ENCODE measurements at regions not wholly inside any gene's neighbourhood (a gene's known extent, or its start where the extent isn't known, plus 50 kb on each side); places are given as distances from the start of the nearest gene placed in this dataset.
"Not testable (repeated sequence)": the region's sequence is repeated elsewhere in the genome, so short reads cannot be mapped to it uniquely, and the experiment has no call there.

GRCh38 chr18:42471885-42472284, 516.9 kb downstream of the PIK3C3 start:
- no peak for DNase-seq (ENCODE audit: low read depth, low spot score)

- DNase-seq (ENCODE audit: low read depth, low spot score) = no peak
Measured at GRCh38 chr18:42473611-42474010, 518.6 kb downstream of the PIK3C3 start.

DNA sequence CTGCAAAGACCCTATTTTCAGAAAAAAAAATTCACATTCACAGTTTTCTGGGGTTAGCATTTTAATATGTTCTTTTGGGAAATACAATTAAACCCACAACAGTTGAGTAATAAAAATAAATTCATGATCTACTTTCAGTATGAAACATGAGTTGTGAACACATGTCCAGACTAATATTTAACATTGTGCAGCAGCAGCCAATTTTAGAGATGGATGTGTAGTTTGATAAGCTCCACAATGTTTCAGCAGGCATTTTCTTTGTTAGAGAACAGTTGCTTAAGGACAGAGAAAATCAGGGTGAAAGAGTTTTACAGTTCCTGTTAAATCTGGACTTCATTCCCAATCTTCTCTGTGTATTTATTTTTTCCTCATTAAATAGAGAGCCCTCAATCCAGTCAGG, 519.5 kb downstream of the PIK3C3 start:
- no peak for DNase-seq (ENCODE audit: low read depth, low spot score)

GRCh38 chr18:42475157-42475556, 520.1 kb downstream of the PIK3C3 start:
- no peak for DNase-seq (ENCODE audit: low read depth, low spot score)

- no peak for DNase-seq (ENCODE audit: low read depth, low spot score)
Measured at GRCh38 chr18:42477267-42477666, 522.2 kb downstream of the PIK3C3 start.

DNA sequence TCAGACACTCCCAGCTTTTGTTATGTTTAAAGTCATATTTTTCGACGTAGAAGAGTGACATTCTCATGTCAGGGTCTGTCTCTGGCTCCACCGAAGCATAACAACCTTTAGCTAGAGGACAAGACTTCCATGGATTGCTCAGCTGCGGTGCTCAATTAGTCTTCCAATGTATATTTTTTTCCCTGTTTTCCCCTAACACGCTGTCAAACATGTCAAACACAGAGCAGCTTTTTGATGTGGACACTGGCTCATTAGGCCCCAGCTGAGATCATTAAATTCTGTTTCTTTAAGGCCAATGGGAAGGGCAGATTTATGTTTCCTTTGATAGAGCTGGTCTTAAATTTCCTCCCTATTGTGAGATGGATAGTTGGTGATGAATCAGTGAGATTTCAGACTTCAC, 525.4 kb downstream of the PIK3C3 start:
- no peak for DNase-seq (ENCODE audit: low read depth, low spot score)

DNA sequence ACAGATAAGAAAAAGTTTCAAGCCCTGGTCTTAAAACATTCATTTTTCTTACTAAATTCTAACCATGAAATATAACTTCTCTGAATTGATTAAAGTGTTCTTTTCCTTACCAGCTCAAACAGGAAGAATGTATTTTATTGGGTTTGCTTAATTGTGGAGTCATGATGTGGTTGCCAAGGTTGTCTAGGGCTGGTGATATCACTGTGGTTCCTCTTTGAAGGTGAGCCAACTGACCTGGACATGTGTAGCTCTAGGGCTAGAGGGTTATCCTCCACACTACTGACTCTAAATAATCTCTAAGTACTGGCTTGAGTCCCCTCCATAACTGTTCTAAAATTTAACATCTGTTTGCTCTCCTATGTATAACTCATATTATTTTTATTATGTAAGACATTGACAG, 529.6 kb downstream of the PIK3C3 start:
- no peak for DNase-seq (ENCODE audit: low read depth, low spot score)

GRCh38 chr18:42486271-42486670, 531.2 kb downstream of the PIK3C3 start:
- DNase-seq (ENCODE audit: low read depth, low spot score) = no peak

- no peak for DNase-seq (ENCODE audit: low read depth, low spot score)
Measured at GRCh38 chr18:42508683-42509296, 553.8 kb downstream of the PIK3C3 start.

- no peak for DNase-seq (ENCODE audit: low read depth, low spot score)
Measured at GRCh38 chr18:42509750-42510415, 554.8 kb downstream of the PIK3C3 start.

DNA sequence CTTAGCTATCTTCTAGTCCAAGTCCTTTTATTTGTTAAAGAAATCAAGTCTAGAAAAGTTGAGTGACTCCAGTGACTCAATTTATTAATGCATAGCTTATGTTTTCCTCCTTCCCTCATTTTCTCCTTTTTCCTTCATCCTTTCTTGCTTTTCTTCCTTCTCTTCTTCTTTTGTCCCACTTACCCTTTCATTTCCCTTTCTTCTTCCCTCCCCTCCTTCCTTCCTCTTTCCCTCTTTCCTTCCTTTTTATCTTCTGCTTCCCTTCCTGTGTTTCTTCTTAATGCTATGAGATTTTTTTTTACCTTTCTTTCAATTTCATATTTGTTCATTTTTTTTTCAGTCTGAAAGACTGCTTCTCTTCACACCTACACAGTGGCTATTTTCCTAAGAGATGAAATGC, 555.5 kb downstream of the PIK3C3 start:
- DNase-seq (ENCODE audit: low read depth, low spot score) = no peak

- DNase-seq (ENCODE audit: low read depth, low spot score) = no peak
Measured at GRCh38 chr18:42513441-42513840, 558.4 kb downstream of the PIK3C3 start.

- DNase-seq (ENCODE audit: low read depth, low spot score) = no peak
Measured at GRCh38 chr18:42514512-42514911, 559.5 kb downstream of the PIK3C3 start.

GRCh38 chr18:42517896-42518295, 562.9 kb downstream of the PIK3C3 start:
- DNase-seq (ENCODE audit: low read depth, low spot score) = no peak

GRCh38 chr18:42518331-42518730, 563.3 kb downstream of the PIK3C3 start:
- not testable (repeated sequence) for DNase-seq (ENCODE audit: low read depth, low spot score)

GRCh38 chr18:42520138-42520537, 565.1 kb downstream of the PIK3C3 start:
- DNase-seq (ENCODE audit: low read depth, low spot score) = no peak

DNA sequence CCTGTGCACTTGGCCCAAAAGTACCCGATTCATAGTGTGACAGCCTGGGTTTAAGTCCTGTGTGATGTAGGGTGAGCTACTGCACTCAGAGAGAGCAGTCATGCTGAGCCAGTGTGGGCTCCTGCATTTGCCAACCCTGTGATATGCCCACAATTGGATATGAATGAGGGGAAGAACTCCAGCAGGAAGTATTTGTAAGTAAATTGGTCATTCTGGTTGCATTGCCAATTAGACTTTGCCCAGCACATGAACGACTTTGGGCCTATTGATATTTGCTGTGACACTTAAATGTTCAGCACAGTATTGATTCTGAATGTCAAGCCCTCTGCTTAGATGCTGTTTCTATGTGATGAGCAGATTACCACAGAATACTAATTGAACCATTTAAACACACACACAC, 570.9 kb downstream of the PIK3C3 start:
- DNase-seq (ENCODE audit: low read depth, low spot score) = no peak

DNA sequence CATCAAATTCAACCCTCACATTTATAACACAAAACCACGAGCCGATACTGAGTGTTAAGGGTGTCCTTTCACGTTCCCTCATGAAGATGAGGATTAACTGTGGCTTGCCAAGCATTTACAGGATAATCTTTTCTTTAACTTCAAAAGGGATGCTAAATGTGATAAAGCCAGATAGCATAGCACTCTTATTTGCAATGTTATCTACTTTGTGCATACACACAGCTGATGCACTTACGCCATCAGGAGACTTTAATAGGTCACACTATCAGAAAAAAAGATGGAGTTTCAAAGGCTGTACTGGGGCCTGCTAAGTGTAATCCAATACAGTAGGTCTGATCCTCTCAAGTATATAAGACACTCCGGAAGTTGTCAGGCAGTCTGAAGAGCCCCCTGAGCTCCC, 572.7 kb downstream of the PIK3C3 start:
- DNase-seq (ENCODE audit: low read depth, low spot score) = peak; percentile 23

DNA sequence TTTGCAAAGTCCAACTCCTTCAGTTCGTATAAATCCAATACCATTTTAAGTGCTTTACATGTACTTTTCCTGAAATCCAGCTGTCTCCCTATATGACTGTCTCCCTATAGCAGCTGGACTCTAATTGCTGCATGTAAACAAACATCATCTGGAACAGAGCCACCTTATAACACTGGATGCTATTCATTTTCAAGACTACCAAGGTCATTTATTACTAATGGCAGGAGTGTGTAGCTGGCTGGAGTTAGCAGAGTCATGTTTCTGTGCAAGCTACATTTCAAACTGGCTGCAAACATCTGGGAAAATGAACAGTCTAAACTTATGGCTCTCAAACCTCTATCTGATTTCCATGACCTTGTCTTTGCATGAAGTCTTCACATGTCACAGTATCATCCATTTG, 575.2 kb downstream of the PIK3C3 start:
- no peak for DNase-seq (ENCODE audit: low read depth, low spot score)

GRCh38 chr18:42532119-42532518, 577.1 kb downstream of the PIK3C3 start:
- DNase-seq (ENCODE audit: low read depth, low spot score) = no peak

DNA sequence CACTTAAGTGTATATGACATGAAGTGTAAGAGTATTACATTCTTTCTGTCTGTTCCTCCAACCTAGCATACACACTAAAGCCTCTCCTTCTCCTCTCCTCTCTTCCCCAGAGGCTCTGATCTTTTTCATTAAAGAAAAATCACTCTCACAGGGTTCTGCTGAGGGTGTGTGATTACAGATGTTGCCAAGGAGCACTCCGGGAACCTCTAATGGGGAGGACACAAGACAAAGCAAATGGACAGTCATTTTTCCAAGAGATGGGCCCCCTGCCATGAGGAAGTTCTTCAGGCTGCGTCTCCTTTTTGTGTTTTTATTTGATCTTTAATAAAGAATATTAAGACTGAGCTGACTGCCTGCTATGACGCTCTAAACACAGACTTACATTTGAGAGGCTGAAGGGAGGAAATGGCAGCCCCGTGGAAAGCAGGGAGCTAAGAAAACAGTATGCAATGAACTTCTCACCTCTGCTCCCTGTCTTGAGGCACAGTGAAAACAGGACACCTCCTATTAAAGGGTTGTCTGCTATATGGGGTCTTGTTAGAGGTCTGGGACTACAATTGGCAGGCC, 578.1 kb downstream of the PIK3C3 start:
- DNase-seq (ENCODE audit: low read depth, low spot score) = no peak

- no peak for DNase-seq (ENCODE audit: low read depth, low spot score)
Measured at GRCh38 chr18:42533616-42534015, 578.6 kb downstream of the PIK3C3 start.

DNA sequence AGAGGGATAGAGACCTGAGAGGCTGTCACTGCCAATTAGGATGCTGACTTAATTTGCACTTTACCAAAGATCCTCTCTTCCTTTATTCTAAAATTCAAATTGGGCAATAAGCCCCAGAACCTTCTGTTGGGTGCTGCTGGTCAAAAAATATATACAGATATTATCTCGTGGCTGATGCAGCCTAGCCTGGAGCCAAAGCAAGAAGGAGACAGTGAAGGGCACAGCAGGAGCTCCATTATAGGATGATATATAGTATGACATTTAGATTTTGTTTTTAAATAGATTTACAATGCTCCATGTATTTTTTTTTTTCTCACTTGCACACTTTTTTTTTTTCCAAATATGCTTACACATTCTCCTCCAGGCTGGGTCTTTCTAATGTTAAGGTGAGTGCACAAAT, 579.3 kb downstream of the PIK3C3 start:
- DNase-seq (ENCODE audit: low read depth, low spot score) = no peak
